ENCODE measurements at regions not wholly inside any gene's neighbourhood (a gene's known extent, or its start where the extent isn't known, plus 50 kb on each side); places are given as distances from the start of the nearest gene placed in this dataset.

- peak; percentile 25 for DNase-seq (ENCODE audit: low read depth)
- no peak overlapping the region for H3K4me3 ChIP-seq (ENCODE audit: low read depth, low read length)
- no peak for TF ChIP-seq MYC (IDR thresholded peaks at IDR 0.05; ENCODE audit: low read depth, low read length)
- TF ChIP-seq CTCF (IDR thresholded peaks at IDR 0.05; ENCODE audit: low read depth, low read length) = no peak
- TF ChIP-seq POLR2A (IDR thresholded peaks at IDR 0.05; ENCODE audit: extremely low read depth, insufficient read length) = no peak
- no peak for TF ChIP-seq MAX (IDR thresholded peaks at IDR 0.05; ENCODE audit: low read depth, low read length)
Observed at GRCh38 chr13:81318231-81319019, 977.5 kb upstream of the SPRY2 start.

GRCh38 chr13:81314461-81314860 is 973.5 kb upstream of the SPRY2 start:
- TF ChIP-seq MAX (IDR thresholded peaks at IDR 0.05; ENCODE audit: low read depth, low read length) (no peak), CTCF (IDR thresholded peaks at IDR 0.05; ENCODE audit: low read depth, low read length) (no peak), POLR2A (IDR thresholded peaks at IDR 0.05; ENCODE audit: extremely low read depth, insufficient read length) (no peak), MYC (IDR thresholded peaks at IDR 0.05; ENCODE audit: low read depth, low read length) (no peak)
- no peak for DNase-seq (ENCODE audit: low read depth)

GRCh38 chr13:81305928-81306327 is 965.0 kb upstream of the SPRY2 start:
- no peak overlapping the region for H3K4me3 ChIP-seq (ENCODE audit: low read depth, low read length)
- TF ChIP-seq CTCF (IDR thresholded peaks at IDR 0.05; ENCODE audit: low read depth, low read length) = no peak
- no peak for TF ChIP-seq MYC (IDR thresholded peaks at IDR 0.05; ENCODE audit: low read depth, low read length)
- TF ChIP-seq MAX (IDR thresholded peaks at IDR 0.05; ENCODE audit: low read depth, low read length) = no peak
- no peak for TF ChIP-seq POLR2A (IDR thresholded peaks at IDR 0.05; ENCODE audit: extremely low read depth, insufficient read length)
- no peak for DNase-seq (ENCODE audit: low read depth)

More at GRCh38 chr13:81314461-81314860, 973.5 kb upstream of the SPRY2 start:
- H3K4me3 ChIP-seq (ENCODE audit: low read depth, low read length) = no peak overlapping the region

- TF ChIP-seq MAX (IDR thresholded peaks at IDR 0.05; ENCODE audit: low read depth, low read length) = no peak
- no peak for TF ChIP-seq MYC (IDR thresholded peaks at IDR 0.05; ENCODE audit: low read depth, low read length)
- TF ChIP-seq POLR2A (IDR thresholded peaks at IDR 0.05; ENCODE audit: extremely low read depth, insufficient read length) = no peak
- TF ChIP-seq CTCF (IDR thresholded peaks at IDR 0.05; ENCODE audit: low read depth, low read length) = no peak
- H3K4me3 ChIP-seq (ENCODE audit: low read depth, low read length) = no peak overlapping the region
- no peak for DNase-seq (ENCODE audit: low read depth)
Observed at GRCh38 chr13:81304121-81304659, 963.3 kb upstream of the SPRY2 start.

GRCh38 chr13:81302677-81303076 is 961.8 kb upstream of the SPRY2 start:
- no peak overlapping the region for H3K4me3 ChIP-seq (ENCODE audit: low read depth, low read length)
- DNase-seq (ENCODE audit: low read depth) = no peak
- TF ChIP-seq MAX (IDR thresholded peaks at IDR 0.05; ENCODE audit: low read depth, low read length) (no peak), POLR2A (IDR thresholded peaks at IDR 0.05; ENCODE audit: extremely low read depth, insufficient read length) (no peak), MYC (IDR thresholded peaks at IDR 0.05; ENCODE audit: low read depth, low read length) (no peak)

- no peak for DNase-seq (ENCODE audit: low read depth)
- H3K4me3 ChIP-seq (ENCODE audit: low read depth, low read length) = no peak overlapping the region
- no peak for TF ChIP-seq MYC (IDR thresholded peaks at IDR 0.05; ENCODE audit: low read depth, low read length)
- no peak for TF ChIP-seq MAX (IDR thresholded peaks at IDR 0.05; ENCODE audit: low read depth, low read length)
- TF ChIP-seq POLR2A (IDR thresholded peaks at IDR 0.05; ENCODE audit: extremely low read depth, insufficient read length) = no peak
- no peak for TF ChIP-seq CTCF (IDR thresholded peaks at IDR 0.05; ENCODE audit: low read depth, low read length)
Observed at GRCh38 chr13:81302125-81302524, 961.2 kb upstream of the SPRY2 start.
